T-cell (primary cell): ENCODE measurements at regions not wholly inside any gene's neighbourhood (a gene's known extent, or its start where the extent isn't known, plus 50 kb on each side); places are given as distances from the start of the nearest gene placed in this dataset.
"Not testable (repeated sequence)": the region's sequence is repeated elsewhere in the genome, so short reads cannot be mapped to it uniquely, and the experiment has no call there.

Source experiments
- ATAC-seq, 4 experiments: fragments of 200-7000 bp in 3 of 4; fragments of 150-1000 bp in 1 of 4; cut with Tn5 transposase; replicated peaks in 1 of 4; 1 replicate in 3 of 4; 2 replicates in 1 of 4; pipeline ENCODE4 v1.10.0; 2021; ENCODE audit warnings: moderate library complexity in 3 of 4, mild to moderate bottlenecking in 2 of 4, moderate number of reproducible peaks in 1 of 4
- CTCF ChIA-PET, 2 donors: fragments of 300-600 bp; sonication (Branson Sonifier 250); formaldehyde crosslinking; loops; one replicate each; lab custom pipeline; 2022; ENCODE audit warnings: antibody characterized with exemption in 2 of 2; lab: Charles Lee
- POLR2A ChIA-PET, 2 donors: fragments of 300-600 bp; sonication (Branson Sonifier 250); formaldehyde crosslinking; loops; one replicate each; lab custom pipeline; 2022; ENCODE audit warnings: antibody characterized with exemption in 2 of 2; lab: Charles Lee
- DNase-seq, 35 experiments: peaks; one replicate each; pipeline versions ENCODE4 v3.0.0 to v3.0.0-alpha.2; 2013 to 2023
- H3K27ac ChIP-seq: one replicate; pipeline ENCODE4 v1.5.1; 2013; ENCODE audit warnings: low read length
- H3K27me3 ChIP-seq, 2 experiments: replicated peaks in 1 of 2; 1 replicate in 1 of 2; 2 replicates in 1 of 2; pipeline versions ENCODE4 v1.6.1 to v1.7.0; 2013; ENCODE audit warnings: low read length in 1 of 2, mixed read lengths in 1 of 2; ENCODE audit not compliant: control insufficient read depth in 2 of 2, insufficient read depth in 2 of 2; ENCODE audit errors: extremely low read depth in 1 of 2
- H3K36me3 ChIP-seq, 2 donors: 1 replicate in 1 of 2; 2 replicates in 1 of 2; pipeline versions ENCODE4 v1.6.1 to v1.7.0; 2013; ENCODE audit warnings: low read length in 1 of 2; ENCODE audit not compliant: control insufficient read depth in 2 of 2, insufficient read depth in 1 of 2; ENCODE audit errors: extremely low read depth in 1 of 2
- H3K4me1 ChIP-seq, 2 experiments: 1 replicate in 1 of 2; 2 replicates in 1 of 2; pipeline versions ENCODE4 v1.6.1 to v1.7.0; 2013; ENCODE audit warnings: low read length in 2 of 2, mixed read lengths in 1 of 2; ENCODE audit not compliant: insufficient read depth in 2 of 2, control insufficient read depth in 1 of 2; ENCODE audit errors: extremely low read depth in 1 of 2
- H3K4me3 ChIP-seq, 2 donors: 1 replicate in 1 of 2; 2 replicates in 1 of 2; pipeline versions ENCODE4 v1.5.1 to v1.7.0; 2013; ENCODE audit warnings: mild to moderate bottlenecking in 2 of 2, low read length in 1 of 2, moderate library complexity in 1 of 2; ENCODE audit not compliant: control insufficient read depth in 1 of 2; ENCODE audit errors: extremely low read depth in 1 of 2
- H3K9me3 ChIP-seq: 2 replicates; pipeline ENCODE4 v1.7.0; 2013
- H3K27ac Mint-ChIP-seq, 2 donors: one replicate each; pipeline ENCODE4 v1.8.0; 2020 to 2021; ENCODE audit warnings: mild to moderate bottlenecking in 2 of 2, mixed read lengths in 2 of 2
- H3K27me3 Mint-ChIP-seq, 2 donors: one replicate each; pipeline ENCODE4 v1.8.0; 2021 to 2022; ENCODE audit warnings: mixed read lengths in 2 of 2
- H3K36me3 Mint-ChIP-seq: one replicate; pipeline ENCODE4 v1.8.0; 2021; ENCODE audit warnings: mixed read lengths
- H3K4me1 Mint-ChIP-seq, 3 donors: one replicate each; pipeline ENCODE4 v1.8.0; 2020 to 2022; ENCODE audit warnings: mixed read lengths in 3 of 3, mild to moderate bottlenecking in 1 of 3
- H3K4me3 Mint-ChIP-seq, 3 donors: one replicate each; pipeline ENCODE4 v1.8.0; 2020 to 2022; ENCODE audit warnings: mild to moderate bottlenecking in 3 of 3, mixed read lengths in 3 of 3, moderate library complexity in 3 of 3
- H3K9me3 Mint-ChIP-seq, 3 donors: one replicate each; pipeline ENCODE4 v1.8.0; 2020 to 2022; ENCODE audit warnings: mixed read lengths in 3 of 3
- WGBS: methylation state at CpG from one replicate; pipeline ENCODE4 v1.1.5; 2013; ENCODE audit warnings: missing lambda C conversion rate; ENCODE audit not compliant: insufficient coverage; 5-methylcytosine and 5-hydroxymethylcytosine counted together

GRCh38 chr22:33129621-33130020 lies 71.4 kb upstream of the SYN3 start:
- no CpG with 5 or more reads among the region's 10 CpGs for WGBS
- no peaks in the 10 kb centered on the region for H3K9me3 Mint-ChIP-seq
- H3K4me1 Mint-ChIP-seq, result no peaks in the 10 kb centered on the region
- no peak for ATAC-seq
- DNase-seq, result no peak
- ChIA-PET CTCF (no interaction called here), POLR2A (no interaction called here)
- H3K27ac Mint-ChIP-seq, result no peak overlapping the region
- H3K36me3 Mint-ChIP-seq, result no peaks in the 10 kb centered on the region
- H3K27me3 ChIP-seq, result peaks cover 0 to 2% of the 10 kb centered on the region in 2 experiments
- H3K4me3 ChIP-seq, result no peak overlapping the region
- no peaks in the 10 kb centered on the region for H3K9me3 ChIP-seq
- no peak overlapping the region for H3K27ac ChIP-seq
- no peak overlapping the region for H3K4me3 Mint-ChIP-seq
- H3K27me3 Mint-ChIP-seq, result peaks cover 6 to 15% of the 10 kb centered on the region in 2 donors
- no peaks in the 10 kb centered on the region for H3K36me3 ChIP-seq
- H3K4me1 ChIP-seq, result no peaks in the 10 kb centered on the region

GRCh38 chr22:33126881-33127280 lies 68.7 kb upstream of the SYN3 start:
- POLR2A ChIA-PET, result no interaction called here
- Histone ChIP-seq H3K4me1 (no peaks in the 10 kb centered on the region), H3K36me3 (no peaks in the 10 kb centered on the region), H3K27ac (no peak overlapping the region), H3K27me3 (peaks cover 0 to 4% of the 10 kb centered on the region in 2 experiments), H3K9me3 (no peaks in the 10 kb centered on the region), H3K4me3 (no peak overlapping the region)
- H3K9me3 Mint-ChIP-seq, result no peaks in the 10 kb centered on the region
- ATAC-seq (no peak), DNase-seq (no peak)
- H3K27ac Mint-ChIP-seq, result no peak overlapping the region
- 60% methylated on average over 1 of the region's 3 CpGs for WGBS
- peaks cover 6 to 19% of the 10 kb centered on the region in 2 donors for H3K27me3 Mint-ChIP-seq
- no peaks in the 10 kb centered on the region for H3K4me1 Mint-ChIP-seq
- CTCF ChIA-PET, result no interaction called here
- no peak overlapping the region for H3K4me3 Mint-ChIP-seq
- no peaks in the 10 kb centered on the region for H3K36me3 Mint-ChIP-seq

- Mint-ChIP-seq H3K36me3 (no peaks in the 10 kb centered on the region), H3K4me3 (no peak overlapping the region), H3K27me3 (peaks cover 6 to 19% of the 10 kb centered on the region in 2 donors), H3K9me3 (no peaks in the 10 kb centered on the region), H3K4me1 (no peaks in the 10 kb centered on the region), H3K27ac (no peak overlapping the region)
- peaks cover 0 to 4% of the 10 kb centered on the region in 2 experiments for H3K27me3 ChIP-seq
- WGBS, result 76% methylated on average over 3 of the region's 4 CpGs
- no peaks in the 10 kb centered on the region for H3K4me1 ChIP-seq
- H3K27ac ChIP-seq, result no peak overlapping the region
- ATAC-seq (no peak), DNase-seq (no peak)
- ChIA-PET CTCF (no interaction called here), POLR2A (no interaction called here)
- H3K9me3 ChIP-seq, result no peaks in the 10 kb centered on the region
- no peak overlapping the region for H3K4me3 ChIP-seq
- H3K36me3 ChIP-seq, result no peaks in the 10 kb centered on the region
Measured at GRCh38 chr22:33124471-33124870, 66.3 kb upstream of the SYN3 start.

DNA sequence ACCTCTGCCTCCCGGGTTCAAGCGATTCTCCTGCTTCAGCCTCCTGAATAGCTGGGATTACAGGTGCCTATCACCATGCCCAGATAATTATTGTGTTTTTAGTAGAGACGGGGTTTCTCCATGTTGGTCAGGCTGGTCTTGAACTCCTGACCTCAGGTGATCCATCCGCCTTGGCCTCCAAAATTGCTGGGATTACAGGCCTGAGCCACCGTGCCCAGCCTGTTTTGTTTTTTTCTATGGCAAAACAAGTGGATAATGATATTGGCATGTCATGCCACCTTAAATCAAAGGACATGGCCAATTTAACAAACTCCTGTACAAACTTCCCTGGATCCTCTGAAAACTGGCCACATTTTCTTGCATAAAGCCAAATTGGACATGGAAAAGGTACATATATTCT lies 64.3 kb upstream of the SYN3 start:
- H3K9me3 ChIP-seq, H3K4me1 ChIP-seq, POLR2A ChIA-PET, H3K4me1 Mint-ChIP-seq, H3K36me3 ChIP-seq, H3K27ac ChIP-seq, H3K9me3 Mint-ChIP-seq, H3K36me3 Mint-ChIP-seq, ATAC-seq, H3K27me3 ChIP-seq, H3K4me3 ChIP-seq, H3K4me3 Mint-ChIP-seq, CTCF ChIA-PET, H3K27ac Mint-ChIP-seq: not testable (repeated sequence)
- DNase-seq, result peak in 1 of 35 experiments; percentile 36
- 95% methylated on average over 2 of the region's 5 CpGs for WGBS
- H3K27me3 Mint-ChIP-seq, result peaks cover 6 to 17% of the 10 kb centered on the region in 2 donors

- H3K27me3 ChIP-seq, result peaks cover 0 to 3% of the 10 kb centered on the region in 2 experiments
- no peaks in the 10 kb centered on the region for H3K4me1 Mint-ChIP-seq
- H3K36me3 ChIP-seq, result no peaks in the 10 kb centered on the region
- H3K9me3 Mint-ChIP-seq, result no peaks in the 10 kb centered on the region
- ChIA-PET CTCF (no interaction called here), POLR2A (no interaction called here)
- no CpG with 5 or more reads among the region's 2 CpGs for WGBS
- H3K27ac Mint-ChIP-seq, result no peak overlapping the region
- H3K27ac ChIP-seq, result no peak overlapping the region
- H3K4me3 Mint-ChIP-seq, result no peak overlapping the region
- H3K4me1 ChIP-seq, result no peaks in the 10 kb centered on the region
- no peaks in the 10 kb centered on the region for H3K27me3 Mint-ChIP-seq
- ATAC-seq (no peak), DNase-seq (no peak)
- H3K36me3 Mint-ChIP-seq, result no peaks in the 10 kb centered on the region
- no peak overlapping the region for H3K4me3 ChIP-seq
- H3K9me3 ChIP-seq, result no peaks in the 10 kb centered on the region
Measured at GRCh38 chr22:33119044-33119443, 60.9 kb upstream of the SYN3 start.

DNA sequence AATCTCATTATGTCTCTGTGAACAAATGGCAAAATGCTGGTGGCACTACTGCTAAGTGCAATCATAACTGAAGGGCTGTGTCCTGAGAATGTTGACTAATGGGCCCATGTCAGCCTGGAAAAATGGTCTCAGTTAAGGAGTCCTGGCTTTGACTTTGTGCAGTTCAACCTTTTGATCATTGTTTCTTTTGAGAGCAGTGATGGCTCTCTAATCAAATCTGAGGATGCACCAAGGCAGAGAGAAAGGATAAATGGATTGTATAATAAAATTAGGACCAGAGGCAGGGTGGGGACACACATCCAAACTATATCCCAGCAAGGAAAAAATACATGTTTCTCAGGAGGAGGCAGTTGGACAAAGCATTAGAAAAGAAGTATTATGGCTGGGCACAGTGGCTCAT lies 59.6 kb upstream of the SYN3 start:
- no peak overlapping the region for H3K27ac Mint-ChIP-seq
- H3K36me3 ChIP-seq, result no peaks in the 10 kb centered on the region
- POLR2A ChIA-PET, result no interaction called here

More for the DNA sequence above, 59.6 kb upstream of the SYN3 start:
- H3K4me1 ChIP-seq, result no peaks in the 10 kb centered on the region
- DNase-seq, result no peak
- ATAC-seq, result no peak
- CTCF ChIA-PET, result interaction anchor here (0.7 kb wide), 2 partner anchors 11 to 199 kb away, joined by 3 to 7 read pairs; no protein-coding TSS in a partner anchor
- H3K9me3 Mint-ChIP-seq, result no peaks in the 10 kb centered on the region
- no peaks in the 10 kb centered on the region for H3K27me3 Mint-ChIP-seq
- no peaks in the 10 kb centered on the region for H3K36me3 Mint-ChIP-seq
- H3K4me1 Mint-ChIP-seq, result no peaks in the 10 kb centered on the region
- H3K27ac ChIP-seq, result no peak overlapping the region
- H3K4me3 Mint-ChIP-seq, result no peak overlapping the region
- no peaks in the 10 kb centered on the region for H3K9me3 ChIP-seq
- no peaks in the 10 kb centered on the region for H3K27me3 ChIP-seq
- H3K4me3 ChIP-seq, result no peak overlapping the region
